ENCODE measurements at regions not wholly inside any gene's neighbourhood (a gene's known extent, or its start where the extent isn't known, plus 50 kb on each side); places are given as distances from the start of the nearest gene placed in this dataset.

- TF ChIP-seq, protein P1, sequence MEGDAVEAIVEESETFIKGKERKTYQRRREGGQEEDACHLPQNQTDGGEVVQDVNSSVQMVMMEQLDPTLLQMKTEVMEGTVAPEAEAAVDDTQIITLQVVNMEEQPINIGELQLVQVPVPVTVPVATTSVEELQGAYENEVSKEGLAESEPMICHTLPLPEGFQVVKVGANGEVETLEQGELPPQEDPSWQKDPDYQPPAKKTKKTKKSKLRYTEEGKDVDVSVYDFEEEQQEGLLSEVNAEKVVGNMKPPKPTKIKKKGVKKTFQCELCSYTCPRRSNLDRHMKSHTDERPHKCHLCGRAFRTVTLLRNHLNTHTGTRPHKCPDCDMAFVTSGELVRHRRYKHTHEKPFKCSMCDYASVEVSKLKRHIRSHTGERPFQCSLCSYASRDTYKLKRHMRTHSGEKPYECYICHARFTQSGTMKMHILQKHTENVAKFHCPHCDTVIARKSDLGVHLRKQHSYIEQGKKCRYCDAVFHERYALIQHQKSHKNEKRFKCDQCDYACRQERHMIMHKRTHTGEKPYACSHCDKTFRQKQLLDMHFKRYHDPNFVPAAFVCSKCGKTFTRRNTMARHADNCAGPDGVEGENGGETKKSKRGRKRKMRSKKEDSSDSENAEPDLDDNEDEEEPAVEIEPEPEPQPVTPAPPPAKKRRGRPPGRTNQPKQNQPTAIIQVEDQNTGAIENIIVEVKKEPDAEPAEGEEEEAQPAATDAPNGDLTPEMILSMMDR (IDR thresholded peaks at IDR 0.05; ENCODE audit: extremely low read depth, insufficient read depth, missing control alignments) = no peak
- in situ Hi-C loops (cut with MboI; ENCODE audit: low pct_unique_long_range_greater_than_20kb, low sequenced_read_pairs, unreplicated experiment) = no loop called here
- no peak for DNase-seq (ENCODE audit: low spot score)
Measured at GRCh38 chr4:129371926-129372325, 276.0 kb downstream of the C4orf33 start.

- TF ChIP-seq, protein P1 (IDR thresholded peaks at IDR 0.05; ENCODE audit: extremely low read depth, insufficient read depth, missing control alignments) = no peak
- DNase-seq (ENCODE audit: low spot score) = no peak
- in situ Hi-C loops (cut with MboI; ENCODE audit: low pct_unique_long_range_greater_than_20kb, low sequenced_read_pairs, unreplicated experiment) = no loop called here
Measured at GRCh38 chr4:129377131-129377845, 281.3 kb downstream of the C4orf33 start.

- in situ Hi-C loops (cut with MboI; ENCODE audit: low pct_unique_long_range_greater_than_20kb, low sequenced_read_pairs, unreplicated experiment) = no loop called here
- TF ChIP-seq, protein P1 (IDR thresholded peaks at IDR 0.05; ENCODE audit: extremely low read depth, insufficient read depth, missing control alignments) = no peak
- no peak for DNase-seq (ENCODE audit: low spot score)
Measured at GRCh38 chr4:129378364-129378763, 282.4 kb downstream of the C4orf33 start.

DNA sequence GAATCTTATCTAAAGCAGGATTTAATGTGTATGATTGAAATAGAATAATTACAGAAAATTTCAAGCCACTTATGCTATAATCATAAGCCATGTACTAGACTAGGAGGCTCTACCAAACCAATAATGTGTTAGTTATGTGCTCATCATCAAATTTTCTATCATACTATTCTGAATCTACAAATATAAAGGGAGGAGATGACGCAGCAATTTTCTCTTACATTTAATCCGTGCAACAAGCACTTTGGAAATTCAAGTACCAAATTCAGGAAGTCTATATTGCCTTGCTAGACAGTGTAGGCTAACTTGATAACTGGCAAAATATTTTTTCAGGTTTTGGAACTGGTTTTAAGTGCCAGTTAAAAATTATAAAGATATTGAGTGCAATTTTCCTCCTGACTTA lies 283.5 kb downstream of the C4orf33 start:
- no peak for DNase-seq (ENCODE audit: low spot score)
- TF ChIP-seq, protein P1 (IDR thresholded peaks at IDR 0.05; ENCODE audit: extremely low read depth, insufficient read depth, missing control alignments) = no peak
- in situ Hi-C loops (cut with MboI; ENCODE audit: low pct_unique_long_range_greater_than_20kb, low sequenced_read_pairs, unreplicated experiment) = no loop called here

DNA sequence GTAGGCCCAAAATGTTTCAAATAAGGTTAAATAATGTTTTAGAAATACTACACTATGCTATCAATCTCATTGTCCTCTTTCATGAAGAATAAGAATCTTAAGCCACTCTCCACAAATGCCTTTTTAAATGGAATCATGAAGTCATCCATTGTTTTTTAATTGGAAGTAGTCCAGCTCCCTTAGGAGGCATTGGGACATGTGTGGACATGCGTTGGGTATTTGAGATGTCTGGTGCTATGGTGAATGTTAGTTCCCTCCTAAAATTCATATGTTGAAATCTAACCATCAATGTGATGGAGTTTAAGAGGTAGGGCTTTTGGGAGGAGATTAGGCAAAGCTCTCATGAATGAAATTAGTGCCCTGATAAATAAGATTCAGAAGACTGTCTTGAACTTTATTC lies 289.0 kb downstream of the C4orf33 start:
- DNase-seq (ENCODE audit: low spot score) = no peak
- TF ChIP-seq, protein P1 (IDR thresholded peaks at IDR 0.05; ENCODE audit: extremely low read depth, insufficient read depth, missing control alignments) = no peak
- in situ Hi-C loops (cut with MboI; ENCODE audit: low pct_unique_long_range_greater_than_20kb, low sequenced_read_pairs, unreplicated experiment) = no loop called here

DNA sequence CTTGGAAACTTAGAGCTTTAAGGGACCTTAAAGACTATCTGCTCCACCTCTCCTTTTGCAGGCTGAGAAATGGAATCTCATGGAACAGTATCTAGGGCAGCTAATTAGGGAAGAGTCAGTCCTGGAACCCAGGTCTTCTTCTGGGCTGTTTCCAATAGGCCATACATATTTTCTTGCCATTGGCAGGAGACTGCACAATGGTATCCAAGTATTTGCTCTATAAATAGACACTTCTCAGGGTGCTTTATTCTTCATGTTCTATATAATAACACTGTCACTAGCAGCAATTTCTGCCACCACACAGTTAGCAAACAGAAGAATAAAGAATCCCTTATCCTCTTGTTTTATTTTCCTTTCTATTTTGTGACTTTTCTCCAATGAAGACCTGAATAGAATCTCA lies 291.7 kb downstream of the C4orf33 start:
- no peak for DNase-seq (ENCODE audit: low spot score)
- in situ Hi-C loops (cut with MboI; ENCODE audit: low pct_unique_long_range_greater_than_20kb, low sequenced_read_pairs, unreplicated experiment) = no loop called here
- TF ChIP-seq, protein P1 (IDR thresholded peaks at IDR 0.05; ENCODE audit: extremely low read depth, insufficient read depth, missing control alignments) = no peak

Measured in GM13977 (cell line).